ENCODE measurements at regions not wholly inside any gene's neighbourhood (a gene's known extent, or its start where the extent isn't known, plus 50 kb on each side); places are given as distances from the start of the nearest gene placed in this dataset.
"Not testable (repeated sequence)": the region's sequence is repeated elsewhere in the genome, so short reads cannot be mapped to it uniquely, and the experiment has no call there.

DNA sequence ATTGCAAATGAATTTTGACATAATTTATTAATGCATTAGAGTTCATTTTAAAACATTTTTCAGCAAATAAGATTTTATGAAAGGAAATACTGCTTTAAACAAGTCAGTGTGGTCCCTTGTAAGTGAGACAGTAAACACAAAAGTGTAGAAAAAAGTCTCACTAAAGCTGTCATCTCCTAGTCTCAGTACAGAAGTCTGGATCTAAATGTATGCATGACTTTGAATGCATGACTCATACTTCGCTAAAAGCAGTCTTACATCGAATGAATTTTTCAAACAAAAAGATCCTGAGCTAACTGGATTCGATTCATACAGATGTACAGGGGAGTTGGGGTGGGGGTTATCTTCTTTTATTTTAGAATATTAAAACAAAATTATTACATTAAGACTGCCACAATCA lies 207.4 kb upstream of the VCX start:
- H3K4me1 ChIP-seq = no peaks in the 10 kb centered on the region
- TF ChIP-seq, protein P1, sequence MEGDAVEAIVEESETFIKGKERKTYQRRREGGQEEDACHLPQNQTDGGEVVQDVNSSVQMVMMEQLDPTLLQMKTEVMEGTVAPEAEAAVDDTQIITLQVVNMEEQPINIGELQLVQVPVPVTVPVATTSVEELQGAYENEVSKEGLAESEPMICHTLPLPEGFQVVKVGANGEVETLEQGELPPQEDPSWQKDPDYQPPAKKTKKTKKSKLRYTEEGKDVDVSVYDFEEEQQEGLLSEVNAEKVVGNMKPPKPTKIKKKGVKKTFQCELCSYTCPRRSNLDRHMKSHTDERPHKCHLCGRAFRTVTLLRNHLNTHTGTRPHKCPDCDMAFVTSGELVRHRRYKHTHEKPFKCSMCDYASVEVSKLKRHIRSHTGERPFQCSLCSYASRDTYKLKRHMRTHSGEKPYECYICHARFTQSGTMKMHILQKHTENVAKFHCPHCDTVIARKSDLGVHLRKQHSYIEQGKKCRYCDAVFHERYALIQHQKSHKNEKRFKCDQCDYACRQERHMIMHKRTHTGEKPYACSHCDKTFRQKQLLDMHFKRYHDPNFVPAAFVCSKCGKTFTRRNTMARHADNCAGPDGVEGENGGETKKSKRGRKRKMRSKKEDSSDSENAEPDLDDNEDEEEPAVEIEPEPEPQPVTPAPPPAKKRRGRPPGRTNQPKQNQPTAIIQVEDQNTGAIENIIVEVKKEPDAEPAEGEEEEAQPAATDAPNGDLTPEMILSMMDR (IDR thresholded peaks at IDR 0.05) = no peak
- TF ChIP-seq POLR2AphosphoS5 (IDR thresholded peaks at IDR 0.05) (no peak), EP300 (IDR thresholded peaks at IDR 0.05) (no peak), POLR2A (IDR thresholded peaks at IDR 0.05) (no peak)
- no peak overlapping the region for H3K4me3 ChIP-seq
- H3K27ac ChIP-seq = no peak overlapping the region
- H3K27me3 ChIP-seq = no peaks in the 10 kb centered on the region
- no peaks in the 10 kb centered on the region for H3K36me3 ChIP-seq
- no peaks in the 10 kb centered on the region for H3K9me3 ChIP-seq
- DNase-seq (no peak), ATAC-seq (ENCODE audit: low FRiP score in 2 of 2) (no peak)
- WGBS, 2 donors = 86 to 88% methylated on average over 3 of the region's 3 CpGs

DNA sequence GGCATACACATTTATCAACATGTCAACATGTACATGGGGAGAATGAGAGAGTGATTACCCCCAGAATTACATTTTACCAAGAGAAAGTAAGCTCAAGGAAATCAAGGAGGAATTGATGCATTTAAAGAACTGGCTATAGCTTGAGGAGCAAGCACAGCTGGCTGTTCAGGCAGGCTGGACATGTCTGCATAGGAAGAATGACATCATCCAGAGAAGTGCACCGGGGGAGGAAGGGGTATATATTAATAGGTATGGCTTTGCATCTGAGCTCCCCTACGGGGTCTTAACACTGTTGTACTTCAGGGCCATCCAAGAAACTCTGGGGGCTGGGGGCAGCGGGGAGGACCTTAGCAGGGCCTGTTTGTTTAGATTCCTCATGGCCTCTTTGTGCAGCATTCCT lies 222.4 kb upstream of the VCX start:
- H3K9me3 ChIP-seq = no peaks in the 10 kb centered on the region
- H3K27ac ChIP-seq = no peak overlapping the region
- H3K36me3 ChIP-seq = no peaks in the 10 kb centered on the region
- DNase-seq (no peak), ATAC-seq (ENCODE audit: low FRiP score in 2 of 2) (no peak)
- TF ChIP-seq EP300 (IDR thresholded peaks at IDR 0.05) (no peak), POLR2A (IDR thresholded peaks at IDR 0.05) (no peak), POLR2AphosphoS5 (IDR thresholded peaks at IDR 0.05) (no peak)
- TF ChIP-seq, protein P1 (IDR thresholded peaks at IDR 0.05) = no peak
- no peaks in the 10 kb centered on the region for H3K27me3 ChIP-seq
- no peaks in the 10 kb centered on the region for H3K4me1 ChIP-seq
- H3K4me3 ChIP-seq = no peak overlapping the region
- WGBS, 2 donors = 60 to 70% methylated on average over 1 to 3 of the region's 3 CpGs

DNA sequence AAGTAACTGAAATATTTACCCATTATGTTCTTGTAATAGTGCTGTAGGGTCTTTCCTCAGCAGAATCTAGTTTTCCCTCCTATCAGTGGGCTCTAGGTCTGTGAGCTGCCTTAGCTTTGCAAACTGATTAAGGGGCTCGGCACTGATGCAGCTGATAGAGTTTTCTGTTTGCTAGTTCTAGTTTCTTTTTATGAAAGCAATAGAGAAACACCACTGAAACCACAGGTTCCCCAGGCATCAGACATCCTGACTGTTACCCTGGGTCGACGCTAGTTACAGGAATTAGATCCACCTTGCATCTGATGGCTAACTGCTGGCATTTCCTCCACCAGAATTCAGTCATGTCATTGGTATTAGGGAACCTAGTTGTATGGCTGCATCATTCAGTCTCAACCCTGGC lies 225.0 kb upstream of the VCX start:
- no peak overlapping the region for H3K4me3 ChIP-seq
- DNase-seq (no peak), ATAC-seq (ENCODE audit: low FRiP score in 2 of 2) (no peak)
- no peaks in the 10 kb centered on the region for H3K9me3 ChIP-seq
- 75 to 85% methylated on average over 3 of the region's 3 CpGs for WGBS, 2 donors
- no peaks in the 10 kb centered on the region for H3K4me1 ChIP-seq
- H3K27ac ChIP-seq = no peak overlapping the region
- H3K36me3 ChIP-seq = no peaks in the 10 kb centered on the region
- TF ChIP-seq EP300 (IDR thresholded peaks at IDR 0.05) (no peak), POLR2A (IDR thresholded peaks at IDR 0.05) (no peak), POLR2AphosphoS5 (IDR thresholded peaks at IDR 0.05) (no peak)
- TF ChIP-seq, protein P1 (IDR thresholded peaks at IDR 0.05) = no peak
- H3K27me3 ChIP-seq = no peaks in the 10 kb centered on the region

DNA sequence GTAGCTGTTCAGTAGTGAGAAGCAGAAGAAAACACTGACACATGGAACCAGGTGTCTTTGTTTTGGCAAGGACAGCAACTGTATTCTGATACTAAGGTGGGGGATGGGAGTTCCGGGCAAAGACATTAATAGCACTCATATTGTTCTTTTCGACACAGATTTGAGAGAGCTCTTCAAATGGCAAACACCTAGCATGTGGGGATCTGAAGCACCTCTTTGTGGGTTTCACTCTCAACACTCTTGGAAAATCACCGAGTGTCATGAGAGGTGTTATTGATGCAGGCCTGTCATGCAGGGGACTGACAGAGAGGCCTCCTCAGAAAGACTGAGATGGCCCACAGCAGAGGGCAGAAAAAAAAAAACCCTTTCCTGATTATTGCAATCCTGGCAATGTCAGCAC lies 228.4 kb upstream of the VCX start:
- 38% methylated on average over 3 of the region's 3 CpGs; no CpG with 5 or more reads in 1 of the 2 donors for whole genome bisulfite sequencing, 2 donors
- ATAC-seq (ENCODE audit: low FRiP score in 2 of 2) = no peak
- Histone ChIP-seq H3K36me3 (no peaks in the 10 kb centered on the region), H3K9me3 (no peaks in the 10 kb centered on the region), H3K27ac (no peak overlapping the region), H3K4me3 (no peak overlapping the region), H3K27me3 (no peaks in the 10 kb centered on the region), H3K4me1 (no peaks in the 10 kb centered on the region)
- DNase-seq = peak in 1 of 2 donors; percentile 28
- peak in 1 of 4 donors; percentile 71 for TF ChIP-seq EP300 (IDR thresholded peaks at IDR 0.05)
- no peak for TF ChIP-seq POLR2AphosphoS5 (IDR thresholded peaks at IDR 0.05)

DNA sequence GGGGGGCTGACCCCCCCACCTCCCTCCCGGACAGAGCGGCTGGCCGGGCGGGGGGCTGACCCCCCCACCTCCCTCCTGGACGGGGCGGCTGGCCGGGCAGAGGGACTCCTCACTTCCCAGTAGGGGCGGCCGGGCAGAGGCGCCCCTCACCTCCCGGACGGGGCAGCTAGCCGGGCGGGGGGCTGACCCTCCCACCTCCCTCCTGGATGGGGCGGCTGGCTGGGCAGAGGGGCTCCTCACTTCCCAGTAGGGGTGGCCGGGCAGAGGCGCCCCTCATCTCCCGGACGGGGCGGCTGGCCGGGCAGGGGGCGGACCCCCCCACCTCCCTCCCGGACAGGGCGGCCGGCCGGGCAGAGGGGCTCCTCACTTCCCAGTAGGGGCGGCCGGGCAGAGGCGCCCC lies 234.3 kb upstream of the VCX start:
- H3K27ac ChIP-seq; H3K4me1 ChIP-seq; H3K27me3 ChIP-seq; H3K4me3 ChIP-seq; H3K36me3 ChIP-seq; ATAC-seq (ENCODE audit: low FRiP score in 2 of 2); H3K9me3 ChIP-seq: not testable (repeated sequence)
- WGBS, 2 donors = no CpG with 5 or more reads among the region's 29 CpGs
- DNase-seq = peak in 1 of 2 donors; percentile 19

DNA sequence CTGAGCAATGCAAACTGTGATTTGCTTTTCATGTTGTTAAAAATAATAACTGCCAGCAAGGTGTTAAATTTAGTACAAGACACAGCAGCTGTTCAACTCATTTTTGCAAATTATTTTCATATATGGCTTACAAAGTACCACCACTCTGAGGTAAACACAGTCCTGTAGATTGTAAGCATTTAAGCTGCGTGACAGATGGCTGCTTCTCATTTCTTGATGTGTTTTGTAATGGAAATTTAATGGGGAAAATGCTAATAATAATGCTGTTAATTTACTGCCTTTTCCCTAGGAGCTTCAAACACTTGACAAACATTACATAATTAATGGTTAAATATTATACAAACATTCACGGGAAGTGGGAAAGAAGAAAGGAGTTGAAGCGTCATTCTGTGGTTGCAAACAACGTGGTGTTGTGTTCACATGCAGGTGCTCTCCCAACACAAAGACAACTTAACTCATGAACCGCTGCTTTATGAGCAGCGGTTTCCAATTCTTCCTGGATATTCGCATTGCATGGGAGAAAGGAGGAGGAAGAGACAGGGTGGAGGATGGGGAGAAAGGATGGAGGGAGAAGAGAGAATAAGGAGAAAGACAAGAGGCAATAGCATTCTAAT lies 236.8 kb upstream of the VCX start:
- no peaks in the 10 kb centered on the region for H3K27me3 ChIP-seq
- no peak overlapping the region for H3K4me3 ChIP-seq
- H3K36me3 ChIP-seq = no peaks in the 10 kb centered on the region
- H3K27ac ChIP-seq = no peak overlapping the region
- DNase-seq = no peak
- no peaks in the 10 kb centered on the region for H3K9me3 ChIP-seq
- no peak for ATAC-seq (ENCODE audit: low FRiP score in 2 of 2)
- no peaks in the 10 kb centered on the region for H3K4me1 ChIP-seq
- WGBS, 2 donors = 40 to 63% methylated on average over 7 of the region's 7 CpGs
- TF ChIP-seq POLR2AphosphoS5 (IDR thresholded peaks at IDR 0.05) (no peak), POLR2A (IDR thresholded peaks at IDR 0.05) (no peak), EP300 (IDR thresholded peaks at IDR 0.05) (no peak)
- TF ChIP-seq, protein P1 (IDR thresholded peaks at IDR 0.05) = no peak
